HG03103 (cell line): ENCODE measurements at regions not wholly inside any gene's neighbourhood (a gene's known extent, or its start where the extent isn't known, plus 50 kb on each side); places are given as distances from the start of the nearest gene placed in this dataset.

ENCODE experiments used
- ATAC-seq: cut with Tn5 transposase; IDR thresholded peaks from one replicate; pipeline ENCODE4 v1.9.1; 2021; ENCODE audit warnings: low read depth; ENCODE audit not compliant: unreplicated experiment

DNA sequence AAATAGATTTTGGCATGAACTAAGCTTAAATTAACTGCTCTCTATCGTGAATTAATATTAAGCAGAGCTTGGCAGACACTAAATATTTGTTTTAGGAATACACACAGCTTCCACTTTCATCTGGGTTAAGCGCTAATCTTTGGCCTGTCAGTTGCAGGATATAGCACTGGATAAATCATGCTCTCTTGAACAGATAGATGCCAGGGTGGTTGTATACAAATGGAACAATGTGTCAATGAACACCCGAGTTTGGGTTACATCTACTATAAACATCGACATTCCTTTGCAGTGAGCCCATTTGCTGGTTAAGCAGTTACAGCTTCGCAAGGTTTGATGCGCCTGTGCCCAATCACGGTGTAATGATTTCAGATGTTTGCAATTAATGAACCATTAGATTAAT lies 338.2 kb upstream of the ZFP64 start:
- ATAC-seq: no peak

- ATAC-seq: no peak
These were observed 333.3 kb upstream of the ZFP64 start for GRCh38 chr20:52524861-52525260.

DNA sequence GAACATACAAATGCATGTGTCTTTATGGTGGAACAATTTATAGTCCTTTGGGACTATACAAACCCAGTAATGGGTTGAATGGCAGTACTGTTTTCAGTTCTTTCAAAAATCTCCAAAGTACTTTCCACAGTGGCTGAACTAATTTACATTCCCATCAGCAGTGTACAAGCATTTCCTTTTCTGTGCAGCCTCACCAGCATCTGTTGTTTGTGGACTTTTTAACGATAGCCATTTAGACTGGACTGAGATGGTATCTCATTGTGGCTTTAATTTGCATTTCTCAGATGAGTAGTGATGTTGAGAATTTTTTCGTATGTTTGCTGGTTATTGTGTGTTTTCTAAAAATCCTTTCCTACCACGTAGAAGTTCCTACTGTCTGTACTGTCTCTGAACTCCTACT lies 327.2 kb upstream of the ZFP64 start:
- ATAC-seq: no peak

GRCh38 chr20:52515877-52516276 lies 324.3 kb upstream of the ZFP64 start:
- no peak for ATAC-seq

- no peak for ATAC-seq
These were observed 308.6 kb upstream of the ZFP64 start for GRCh38 chr20:52500157-52500556.

DNA sequence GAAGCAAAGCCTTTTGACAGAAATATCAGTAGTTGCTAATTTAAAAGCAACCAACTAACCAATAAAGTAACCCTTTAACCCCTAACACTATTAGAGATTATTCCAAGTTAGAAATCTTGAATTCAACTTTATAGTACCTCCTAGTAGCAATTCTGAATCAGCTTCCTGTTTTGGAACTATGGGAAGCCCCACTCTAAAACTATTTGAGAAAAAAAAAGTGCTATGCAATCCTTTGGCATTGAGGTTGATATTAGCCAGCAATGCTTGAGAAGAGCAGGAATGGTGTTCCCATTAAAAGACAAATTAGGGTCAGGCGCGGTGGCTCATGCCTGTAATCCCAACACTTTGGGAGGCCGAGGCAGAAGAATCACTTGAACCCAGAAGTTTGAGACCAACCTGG lies 306.2 kb upstream of the ZFP64 start:
- ATAC-seq: no peak

GRCh38 chr20:52496191-52496590 lies 304.6 kb upstream of the ZFP64 start:
- ATAC-seq: no peak

GRCh38 chr20:52494244-52494643 lies 302.7 kb upstream of the ZFP64 start:
- ATAC-seq: no peak

GRCh38 chr20:52493171-52493721 lies 301.7 kb upstream of the ZFP64 start:
- no peak for ATAC-seq

- no peak for ATAC-seq
These were observed 299.3 kb upstream of the ZFP64 start for GRCh38 chr20:52490711-52491430.

GRCh38 chr20:52484438-52484837 lies 292.9 kb upstream of the ZFP64 start:
- ATAC-seq: no peak

GRCh38 chr20:52483382-52483781 lies 291.8 kb upstream of the ZFP64 start:
- no peak for ATAC-seq

- no peak for ATAC-seq
These were observed 290.5 kb upstream of the ZFP64 start for GRCh38 chr20:52482044-52482443.

DNA sequence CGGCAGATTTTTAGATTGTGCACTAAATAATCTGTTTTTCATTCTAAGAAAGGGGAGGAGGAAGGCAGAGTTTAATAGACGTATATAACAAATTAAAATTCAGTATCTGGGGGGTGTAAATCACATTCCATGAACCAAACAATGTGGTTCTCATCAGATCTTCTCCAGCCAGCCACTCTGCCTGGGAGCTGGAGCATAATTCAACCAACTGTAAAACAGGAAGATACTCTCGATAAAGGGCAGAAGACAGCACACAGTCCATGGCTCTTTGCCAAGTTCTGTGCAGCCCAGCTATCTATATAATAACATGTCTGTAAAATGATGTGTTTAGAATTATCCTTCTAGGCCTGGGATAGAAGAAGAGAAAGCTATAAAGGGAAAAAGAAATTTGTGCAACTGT lies 289.9 kb upstream of the ZFP64 start:
- ATAC-seq: no peak

DNA sequence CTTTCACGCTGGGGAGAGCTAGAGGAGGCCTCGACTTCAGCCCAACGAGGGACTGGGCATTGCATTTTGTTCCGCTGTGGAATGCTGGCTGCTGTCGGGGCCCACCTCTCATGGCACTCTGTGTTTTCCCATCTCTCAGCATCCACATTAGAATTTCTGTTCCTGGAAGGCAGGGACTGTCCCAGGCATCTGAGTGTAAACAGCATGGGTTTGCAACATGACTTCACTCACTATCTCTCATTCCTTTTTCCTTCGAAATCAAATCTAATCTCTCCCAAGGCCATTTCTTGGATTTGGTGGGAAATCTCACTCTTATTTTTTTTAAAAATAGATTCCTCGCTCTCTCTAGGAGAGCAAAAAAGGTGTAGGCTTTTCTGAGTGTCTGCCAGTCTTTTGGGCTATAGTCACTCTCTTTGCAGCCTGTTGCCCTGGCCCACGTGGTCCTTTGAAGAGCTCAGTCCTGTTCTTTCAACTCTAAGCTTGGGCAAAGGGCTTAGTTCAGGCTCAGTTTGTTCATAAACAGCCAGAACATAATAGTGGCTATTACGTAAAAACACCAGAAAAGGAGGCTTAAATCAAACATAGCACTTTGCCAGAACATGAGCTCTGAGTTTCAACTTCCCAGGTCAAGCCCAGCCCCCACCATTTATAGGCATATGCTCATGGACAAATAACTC lies 284.6 kb upstream of the ZFP64 start:
- no peak for ATAC-seq

GRCh38 chr20:52473186-52473585 lies 281.6 kb upstream of the ZFP64 start:
- no peak for ATAC-seq

- no peak for ATAC-seq
These were observed 279.0 kb upstream of the ZFP64 start for GRCh38 chr20:52470561-52470960.

- no peak for ATAC-seq
These were observed 277.5 kb upstream of the ZFP64 start for GRCh38 chr20:52469128-52469527.

DNA sequence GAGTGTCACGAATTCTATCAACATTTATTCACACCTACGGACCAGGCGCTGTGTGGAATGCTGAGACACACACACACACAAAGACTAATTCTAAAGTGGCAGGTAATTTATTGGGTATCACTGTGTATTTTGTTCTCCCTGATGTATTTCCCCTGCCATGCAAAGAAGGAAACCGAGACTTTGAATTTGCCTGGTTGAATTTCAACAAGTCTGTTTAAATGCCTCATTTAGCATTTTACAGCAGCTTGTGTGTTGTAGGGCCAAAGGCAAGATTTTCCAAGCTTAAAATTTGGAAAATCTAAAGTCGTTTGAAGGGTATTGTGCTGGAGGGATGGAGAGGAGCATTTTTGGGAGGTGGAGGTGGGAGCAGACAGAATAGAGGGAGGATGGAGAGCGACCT lies 274.4 kb upstream of the ZFP64 start:
- no peak for ATAC-seq

GRCh38 chr20:52461582-52461981 lies 270.0 kb upstream of the ZFP64 start:
- no peak for ATAC-seq

GRCh38 chr20:52459150-52459549 lies 267.6 kb upstream of the ZFP64 start:
- ATAC-seq: no peak

- ATAC-seq: no peak
These were observed 266.2 kb upstream of the ZFP64 start for GRCh38 chr20:52457826-52458225.
